Activated naive CD4-positive, alpha-beta T cell (primary cell): ENCODE measurements at regions not wholly inside any gene's neighbourhood (a gene's known extent, or its start where the extent isn't known, plus 50 kb on each side); places are given as distances from the start of the nearest gene placed in this dataset.

Experiments used
- DNase-seq, 4 experiments: peaks; one replicate each; lab custom pipeline; 2025; lab: John Stamatoyannopoulos, UW

DNA sequence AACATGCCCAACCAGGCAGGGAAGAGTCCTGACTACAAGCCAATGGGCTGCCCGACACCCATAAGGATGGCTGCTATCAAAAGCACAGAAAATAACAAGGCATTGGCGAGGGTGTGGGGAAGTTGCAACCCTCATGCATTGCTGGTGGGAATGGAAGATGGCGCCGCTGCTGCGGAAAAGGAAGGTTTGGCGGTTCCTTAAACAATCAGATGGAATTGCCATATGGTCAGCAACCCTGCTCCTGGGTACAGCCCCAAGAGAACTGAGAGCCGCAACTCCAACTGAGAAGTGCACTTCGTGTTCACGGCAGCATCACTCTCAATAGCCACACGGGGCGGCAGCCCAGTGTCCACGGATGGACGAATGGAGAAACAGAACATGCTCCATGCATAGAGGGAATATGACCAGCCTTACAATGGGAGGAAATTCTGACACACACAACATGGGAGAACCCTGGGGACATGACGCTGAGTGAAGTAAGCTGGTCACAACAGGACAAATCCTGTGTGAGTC lies 193.3 kb downstream of the RBFOX3 start:
- DNase-seq: no peak

- DNase-seq: no peak
Observed at GRCh38 chr17:79415909-79416308, 194.9 kb downstream of the RBFOX3 start.

DNA sequence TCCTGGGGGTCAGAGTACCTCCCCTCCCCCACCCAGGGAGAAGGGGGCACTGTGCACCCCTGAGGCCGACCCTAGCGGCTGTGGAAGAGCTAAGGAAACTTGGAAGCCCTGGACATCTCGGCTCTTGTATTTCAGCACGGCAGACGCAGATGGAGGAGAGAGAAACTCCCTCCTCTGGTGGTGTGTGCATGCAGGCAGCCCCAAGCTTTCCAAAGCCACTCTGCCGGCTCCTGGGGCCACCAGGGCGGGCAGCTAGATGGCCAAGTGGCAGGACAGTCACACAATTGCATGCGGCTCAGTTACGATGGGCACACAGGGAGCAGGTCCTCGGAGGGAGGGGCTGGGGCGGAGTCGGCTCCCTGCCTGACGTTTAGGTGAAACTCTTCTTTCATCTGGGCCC lies 195.5 kb downstream of the RBFOX3 start:
- no peak for DNase-seq

DNA sequence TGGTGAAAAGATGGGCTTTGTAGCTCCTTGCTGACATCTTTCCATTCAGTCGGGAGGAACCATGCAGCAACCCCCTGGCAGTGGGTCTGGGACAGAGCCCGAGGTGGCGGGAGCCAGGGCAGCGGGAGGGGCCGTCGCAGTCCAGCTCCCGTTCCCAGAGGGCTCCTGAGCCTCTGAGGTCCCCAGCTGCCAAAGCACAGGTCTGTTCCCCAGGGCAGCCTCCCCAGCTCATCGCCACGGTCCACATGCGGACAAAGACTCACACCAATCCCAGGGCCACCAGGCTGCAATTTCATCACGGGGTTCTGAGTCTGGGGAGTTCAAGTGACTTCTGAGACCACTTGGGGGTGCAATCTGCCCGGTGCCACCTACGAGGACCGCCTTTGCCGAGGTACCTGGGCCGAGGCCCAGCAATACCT lies 196.0 kb downstream of the RBFOX3 start:
- no peak for DNase-seq

- no peak for DNase-seq
Observed at GRCh38 chr17:79414063-79414792, 196.6 kb downstream of the RBFOX3 start.

- DNase-seq: no peak
Observed at GRCh38 chr17:79413611-79414010, 197.2 kb downstream of the RBFOX3 start.

DNA sequence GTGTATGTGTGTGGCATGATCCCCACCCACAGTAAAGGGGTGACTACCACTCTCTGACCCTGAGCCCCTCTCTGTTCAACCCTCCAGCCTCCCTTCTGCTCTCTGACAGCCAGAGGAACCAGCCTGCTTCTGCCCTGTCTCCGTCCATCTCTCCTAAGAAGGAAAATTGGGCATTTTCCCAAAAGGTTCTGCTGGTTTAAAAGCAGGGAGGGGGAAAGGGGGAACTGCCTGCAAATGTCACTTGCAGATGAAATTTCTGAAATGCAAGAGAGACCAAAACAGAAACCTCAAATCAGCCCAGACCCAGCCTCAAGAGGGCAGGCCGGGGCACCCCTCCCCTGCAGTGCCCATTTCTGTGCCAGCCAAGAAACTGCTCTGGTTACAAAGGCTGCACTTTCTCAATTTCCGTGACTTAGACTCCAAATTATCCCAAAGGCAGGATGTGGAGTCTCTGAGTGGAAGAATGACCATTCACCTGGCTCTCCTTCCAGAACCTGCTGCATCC lies 197.9 kb downstream of the RBFOX3 start:
- DNase-seq: no peak

- DNase-seq: no peak
Observed at GRCh38 chr17:79412110-79412509, 198.7 kb downstream of the RBFOX3 start.

DNA sequence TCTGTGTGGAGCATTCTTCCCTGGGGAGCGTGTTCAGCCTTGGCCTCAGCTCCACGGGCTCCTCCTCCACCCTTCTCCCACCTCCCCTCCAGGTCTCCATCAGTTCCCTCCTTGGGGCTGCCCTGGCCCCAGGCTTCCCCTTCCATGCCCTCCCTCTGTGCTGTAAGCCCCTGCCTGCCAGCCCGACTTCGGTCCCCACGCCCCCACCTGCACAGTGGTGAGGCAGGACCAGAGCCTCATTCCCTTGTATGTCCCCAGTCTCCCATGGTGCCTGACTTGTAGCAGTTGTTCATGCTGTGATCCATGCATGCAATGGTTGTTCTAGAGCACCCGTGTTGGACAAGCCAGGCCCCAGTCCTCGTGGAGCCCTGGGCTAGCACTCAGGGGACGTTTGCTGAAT lies 199.4 kb downstream of the RBFOX3 start:
- DNase-seq: no peak

- no peak for DNase-seq
Observed at GRCh38 chr17:79410681-79411080, 200.2 kb downstream of the RBFOX3 start.

DNA sequence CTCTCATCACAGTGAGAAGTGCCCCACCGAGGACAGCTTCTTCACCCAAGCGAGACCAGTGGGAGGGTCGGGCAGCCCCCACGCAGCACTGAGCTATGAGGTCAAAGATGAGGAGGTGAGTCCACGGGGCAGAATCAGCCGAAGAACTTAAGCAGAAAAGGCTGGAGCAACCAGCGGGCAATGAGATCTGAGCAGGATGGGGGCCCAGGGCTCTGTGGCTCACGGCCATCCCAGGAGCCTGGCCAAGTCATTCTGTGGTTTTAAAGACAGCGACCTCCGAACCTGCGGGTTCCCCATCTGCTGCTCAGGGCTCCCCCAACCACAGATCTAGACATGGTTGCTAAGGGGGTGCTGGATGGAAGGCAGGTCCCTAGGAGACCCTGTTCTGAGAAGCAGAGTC lies 202.6 kb downstream of the RBFOX3 start:
- no peak for DNase-seq

DNA sequence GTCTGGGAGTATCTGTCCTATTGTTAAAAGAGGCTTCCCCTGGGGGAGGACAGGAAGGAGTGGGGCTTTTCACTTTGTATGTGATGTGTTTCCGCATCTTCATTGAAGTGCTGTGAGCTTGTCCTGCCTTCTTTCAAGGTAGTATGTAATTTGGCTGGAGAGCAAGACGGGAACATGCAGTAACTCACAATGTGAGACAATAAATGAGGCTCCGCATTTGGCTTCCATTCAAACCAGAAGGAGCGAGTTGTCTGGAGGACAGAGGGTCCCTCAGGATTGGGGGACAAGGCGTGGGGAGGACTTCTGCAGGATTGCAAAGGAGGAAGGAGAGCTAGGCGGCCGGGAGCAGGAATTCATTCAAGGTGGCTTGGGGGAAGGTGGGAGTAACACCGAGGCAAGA lies 203.5 kb downstream of the RBFOX3 start:
- DNase-seq: no peak

DNA sequence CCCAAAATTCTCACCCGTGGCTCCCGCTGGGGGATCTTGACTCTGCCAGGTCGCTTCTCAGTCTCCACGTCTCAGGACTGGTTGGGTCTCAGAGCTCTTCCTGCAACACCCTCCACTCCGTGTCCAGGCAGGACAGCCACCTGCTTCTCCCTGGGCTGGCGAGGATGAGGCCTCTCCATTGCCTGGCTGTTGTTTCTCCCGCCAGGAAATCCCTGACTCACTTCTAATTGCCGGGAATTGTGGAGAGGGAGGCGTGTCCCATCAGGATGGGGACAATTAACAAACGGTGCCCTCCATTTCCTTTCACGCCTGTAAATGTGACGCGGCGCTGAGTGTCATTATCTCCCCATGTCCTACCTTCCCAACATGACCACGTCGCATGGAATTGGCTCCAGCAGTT lies 204.5 kb downstream of the RBFOX3 start:
- DNase-seq: no peak

DNA sequence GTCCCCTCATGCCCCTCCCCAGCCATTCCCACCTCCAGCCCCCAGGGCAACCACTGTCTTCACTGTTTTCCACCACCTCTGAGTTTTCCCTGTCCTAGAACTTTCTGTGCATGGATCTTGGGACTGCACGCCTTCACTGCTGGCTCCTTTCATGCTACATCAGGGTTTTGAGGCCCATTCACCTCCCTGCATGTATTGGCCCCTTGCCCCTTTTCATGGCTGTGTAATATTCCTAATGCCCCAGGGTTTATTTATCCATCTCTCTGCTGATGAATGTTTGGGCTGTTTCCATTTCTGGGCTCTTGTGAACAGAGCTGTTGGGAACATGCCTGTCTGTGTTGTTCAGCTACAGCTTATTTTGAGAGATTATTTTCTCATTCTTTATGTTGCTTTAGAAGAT lies 205.0 kb downstream of the RBFOX3 start:
- no peak for DNase-seq

- DNase-seq: no peak
Observed at GRCh38 chr17:79404136-79404911, 206.5 kb downstream of the RBFOX3 start.

- DNase-seq: no peak
Observed at GRCh38 chr17:79401704-79402674, 208.9 kb downstream of the RBFOX3 start.

- DNase-seq: peak; percentile 25 to 67 (median 62)
Observed at GRCh38 chr17:79400989-79401703, 209.7 kb downstream of the RBFOX3 start.

DNA sequence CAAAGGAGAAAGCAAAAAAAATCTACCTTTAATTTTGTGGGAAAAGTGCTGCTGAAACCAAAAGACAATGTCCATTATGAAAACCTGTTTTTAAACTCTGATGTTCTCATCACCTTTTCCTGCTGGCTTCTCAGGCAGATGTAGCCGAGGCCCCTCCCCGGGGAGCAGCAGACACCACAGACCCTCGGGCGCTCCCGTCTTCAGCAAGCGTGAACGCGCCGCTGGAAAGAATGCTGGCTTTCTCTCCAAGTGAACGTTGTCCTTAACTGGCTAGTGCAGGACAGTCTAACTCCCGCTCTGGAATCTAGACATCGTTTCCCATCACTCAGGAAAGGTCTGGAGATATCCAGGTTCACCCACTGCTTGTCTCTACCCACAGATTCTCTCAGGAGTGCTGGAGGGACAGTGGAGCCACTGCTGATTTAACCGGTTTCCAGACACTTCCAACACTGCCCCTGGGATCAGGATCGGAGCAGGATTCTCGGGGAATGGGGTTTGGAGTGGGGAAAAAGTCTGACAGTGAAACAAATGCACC lies 211.2 kb downstream of the RBFOX3 start:
- no peak for DNase-seq

GRCh38 chr17:79398441-79398840 lies 212.4 kb downstream of the RBFOX3 start:
- DNase-seq: no peak

DNA sequence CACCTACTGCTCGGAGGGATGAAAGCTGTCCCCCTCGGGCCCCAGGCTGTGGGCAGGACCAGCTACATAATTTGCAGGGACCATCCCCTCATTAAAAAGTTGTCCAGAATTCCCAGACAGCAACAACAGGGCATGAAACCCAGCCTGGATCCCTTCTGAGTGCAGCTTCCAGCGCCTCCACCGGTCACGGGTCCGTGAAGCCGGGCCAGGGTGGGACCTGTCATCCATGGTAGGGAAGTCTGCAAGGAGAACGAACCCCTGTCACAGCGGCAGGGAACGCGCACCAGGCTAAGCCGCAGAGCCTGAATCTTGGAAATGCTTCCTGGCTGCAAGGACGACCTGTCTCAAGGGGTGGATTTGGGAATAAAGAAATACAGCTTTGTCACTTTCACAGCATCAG lies 214.2 kb downstream of the RBFOX3 start:
- no peak for DNase-seq

DNA sequence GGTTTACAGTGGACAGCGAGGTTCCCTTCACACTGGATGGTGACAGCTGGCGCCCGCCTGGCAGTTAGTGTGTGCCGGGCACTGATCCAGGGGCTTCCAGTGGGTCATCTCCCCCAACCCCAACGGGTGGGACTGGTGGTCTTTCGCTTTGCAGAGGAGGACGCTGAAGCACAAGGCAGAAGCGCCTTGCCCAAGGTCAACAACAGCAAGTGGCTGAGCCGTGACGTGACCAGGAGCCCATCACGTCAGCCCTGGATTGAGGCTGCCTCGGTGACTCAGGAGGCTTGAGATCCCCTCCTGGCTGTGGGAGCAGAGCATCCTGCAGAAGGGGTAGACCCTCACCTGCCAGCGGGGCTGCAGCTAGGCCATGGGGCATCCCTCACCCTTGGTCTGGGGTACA lies 215.3 kb downstream of the RBFOX3 start:
- no peak for DNase-seq
